ENCODE measurements at regions not wholly inside any gene's neighbourhood (a gene's known extent, or its start where the extent isn't known, plus 50 kb on each side); places are given as distances from the start of the nearest gene placed in this dataset.
"Not testable (repeated sequence)": the region's sequence is repeated elsewhere in the genome, so short reads cannot be mapped to it uniquely, and the experiment has no call there.

DNA sequence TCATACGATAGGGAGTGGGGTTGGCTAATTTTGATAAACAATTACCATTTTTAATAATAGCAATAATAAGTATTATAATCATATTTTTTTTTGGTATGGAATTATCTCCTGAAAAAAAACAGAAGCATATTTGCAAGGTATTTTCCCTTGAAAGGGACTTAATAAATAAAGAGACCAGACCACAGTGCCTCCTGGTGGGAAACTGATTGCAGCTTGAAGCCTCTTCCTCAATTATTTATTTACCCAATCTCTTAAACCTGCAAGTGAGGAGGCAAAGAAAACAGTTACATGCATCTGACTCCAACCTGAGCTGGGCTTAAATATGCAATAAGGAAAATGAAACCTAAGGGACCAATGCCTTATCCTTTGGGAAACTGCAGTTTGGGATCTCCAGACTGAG, 388.1 kb upstream of the ACO1 start:
- DNase-seq (ENCODE audit: low spot score), result no peak

DNA sequence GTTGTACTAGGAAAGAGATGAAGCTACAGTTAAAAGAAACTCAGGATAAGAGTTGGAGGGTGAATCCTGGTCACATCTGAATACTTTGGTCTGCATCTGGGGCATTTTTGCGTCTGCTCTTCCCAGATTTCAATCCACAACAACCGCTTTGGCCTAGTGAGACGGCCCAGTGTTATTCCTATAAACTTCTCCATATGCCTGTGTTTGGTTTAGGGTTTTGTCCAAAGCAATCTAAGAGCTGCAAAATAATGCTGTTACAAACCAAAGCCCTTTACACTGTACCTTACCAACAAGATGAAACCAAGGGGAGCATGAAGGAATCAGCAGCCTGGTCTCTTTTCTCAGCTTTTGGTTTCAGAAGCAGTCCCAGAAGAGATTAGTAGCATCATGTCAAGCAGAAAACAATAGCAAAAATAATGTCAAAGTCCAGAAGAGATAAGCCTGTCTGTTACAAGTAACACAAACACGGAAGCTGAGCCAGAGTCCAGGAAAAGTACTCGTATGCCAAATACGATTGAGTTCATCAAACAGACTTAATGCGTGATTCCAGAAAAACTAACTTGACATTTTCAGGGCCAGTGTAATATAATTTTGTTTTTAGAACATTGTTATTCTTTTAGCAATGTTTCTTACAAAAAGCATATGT, 379.9 kb upstream of the ACO1 start:
- DNase-seq (ENCODE audit: low spot score), result no peak

DNA sequence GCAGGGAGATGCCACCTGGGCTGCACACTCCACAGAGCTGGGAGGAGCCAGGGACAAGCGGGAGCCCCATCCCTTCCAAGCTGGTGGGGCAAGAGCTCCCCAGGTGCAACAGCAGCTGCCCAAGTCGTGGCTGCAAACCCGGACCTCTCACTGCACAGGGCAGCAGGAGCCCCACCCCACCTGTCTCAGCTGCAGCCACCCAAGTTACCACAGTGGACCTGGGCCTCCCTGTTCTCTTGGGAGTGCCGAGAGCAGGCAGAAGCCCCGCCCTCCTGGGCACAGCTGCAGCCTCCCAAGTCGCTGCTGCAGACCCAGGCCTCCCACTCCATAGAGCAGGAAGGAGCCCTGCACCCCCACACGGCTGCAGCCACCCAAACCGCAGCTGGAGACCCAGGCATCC, 374.1 kb upstream of the ACO1 start:
- DNase-seq (ENCODE audit: low spot score), result no peak

DNA sequence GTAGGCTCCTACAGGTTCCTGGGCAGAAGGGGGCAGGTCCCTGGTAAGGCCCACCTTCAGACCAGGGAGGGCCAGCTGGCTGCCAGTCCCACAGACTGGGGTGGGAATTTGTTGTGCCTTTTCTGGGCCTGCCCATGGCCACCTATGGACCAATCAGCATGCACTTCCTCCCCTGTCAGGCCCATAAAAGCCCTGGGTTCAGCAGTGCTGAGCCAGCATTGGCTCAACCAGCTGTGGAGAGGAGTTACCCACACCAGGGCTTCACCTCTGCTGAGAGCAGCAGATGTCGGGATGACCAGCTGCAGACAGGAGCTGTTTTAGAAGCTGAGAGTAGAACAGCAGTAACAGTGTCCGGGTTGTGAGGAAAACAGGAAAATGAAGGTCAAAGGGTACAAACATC, 373.4 kb upstream of the ACO1 start:
- DNase-seq (ENCODE audit: low spot score), result no peak

DNA sequence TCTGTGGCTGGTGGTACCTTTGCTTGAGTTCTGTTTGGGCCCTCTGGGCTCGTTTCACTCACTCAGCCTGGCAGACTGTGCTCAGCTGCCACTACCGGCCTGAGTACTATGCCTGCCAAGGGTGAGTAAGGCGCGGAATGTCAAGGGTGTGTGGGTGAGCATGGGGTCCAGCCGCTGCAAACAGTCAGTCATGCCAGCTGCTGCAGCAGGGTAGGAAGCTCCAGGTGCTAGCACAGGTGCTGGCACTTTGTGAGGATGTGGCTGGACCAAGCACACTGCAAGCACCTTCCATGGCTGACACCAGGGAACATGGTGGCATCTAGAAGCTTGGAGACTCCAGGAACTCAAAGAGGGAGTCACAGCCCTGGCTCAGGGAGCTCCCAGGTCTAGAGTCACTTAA, 368.6 kb upstream of the ACO1 start:
- DNase-seq (ENCODE audit: low spot score), result no peak

DNA sequence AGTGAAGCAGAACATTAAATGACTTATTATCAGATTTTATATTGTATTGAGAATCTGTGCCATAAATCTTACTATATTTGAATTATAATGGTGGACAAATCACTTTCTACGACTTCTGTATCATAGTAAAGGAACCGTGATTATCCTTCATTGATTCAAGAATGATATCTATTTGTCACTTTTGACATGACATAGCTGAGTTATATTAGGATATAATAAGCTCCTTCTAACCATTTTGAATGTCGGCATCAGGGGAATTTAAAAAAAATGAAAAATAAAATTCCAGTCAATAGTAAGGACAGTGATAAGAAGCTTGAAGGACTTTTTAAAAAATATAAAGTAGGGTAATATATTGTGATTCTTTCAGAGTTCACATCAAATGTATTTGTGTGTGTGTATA, 338.9 kb upstream of the ACO1 start:
- DNase-seq (ENCODE audit: low spot score), result no peak

DNA sequence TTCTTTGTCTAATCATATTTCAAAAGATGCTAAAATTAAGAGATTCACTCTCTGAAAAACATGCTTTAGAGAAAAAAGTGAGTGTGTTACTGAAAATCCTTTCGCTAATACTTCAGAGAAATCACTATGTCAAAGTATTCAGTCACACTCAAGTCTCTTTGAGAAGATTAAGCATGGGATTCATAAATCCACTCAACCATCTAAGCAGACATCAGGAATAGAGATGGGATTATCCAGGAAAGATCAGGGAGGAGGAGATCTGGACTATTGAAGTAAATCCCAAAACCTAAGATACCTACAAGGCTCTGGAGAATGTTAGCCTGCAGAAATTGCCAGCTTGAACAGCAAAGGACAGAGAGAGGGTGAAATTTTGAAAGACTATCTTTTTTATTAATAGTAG, 317.2 kb upstream of the ACO1 start:
- no peak for DNase-seq (ENCODE audit: low spot score)

DNA sequence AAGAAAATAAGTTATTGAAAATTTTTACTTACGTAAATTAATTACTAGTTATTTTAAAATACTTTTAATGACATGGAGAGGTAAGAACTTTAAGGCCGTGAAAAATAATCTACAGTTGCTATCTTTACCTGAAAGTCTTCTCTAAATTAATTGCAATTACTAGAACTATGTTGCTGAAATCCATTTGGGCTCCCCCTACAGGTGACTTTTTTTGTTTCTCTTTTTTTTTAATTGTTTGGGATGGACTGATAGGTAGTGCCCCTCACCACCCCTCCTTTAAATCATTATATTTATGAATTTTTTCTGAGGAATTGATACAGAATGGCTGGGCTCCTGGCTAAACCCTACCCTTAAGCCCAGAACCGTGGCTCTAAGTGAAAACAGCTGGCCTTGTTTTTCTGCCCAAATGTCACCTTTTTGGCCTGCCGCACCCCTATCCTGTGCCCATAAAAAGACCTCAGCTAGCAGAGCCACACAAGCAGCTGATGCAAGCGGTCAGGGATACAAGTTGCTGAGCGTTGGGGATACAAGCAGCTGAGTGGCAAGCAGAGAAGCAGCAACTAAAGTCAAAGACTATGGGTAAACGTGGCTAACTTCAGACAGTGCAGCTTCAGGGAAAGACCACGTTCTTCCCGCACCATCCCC, 315.2 kb upstream of the ACO1 start:
- DNase-seq (ENCODE audit: low spot score), result no peak

DNA sequence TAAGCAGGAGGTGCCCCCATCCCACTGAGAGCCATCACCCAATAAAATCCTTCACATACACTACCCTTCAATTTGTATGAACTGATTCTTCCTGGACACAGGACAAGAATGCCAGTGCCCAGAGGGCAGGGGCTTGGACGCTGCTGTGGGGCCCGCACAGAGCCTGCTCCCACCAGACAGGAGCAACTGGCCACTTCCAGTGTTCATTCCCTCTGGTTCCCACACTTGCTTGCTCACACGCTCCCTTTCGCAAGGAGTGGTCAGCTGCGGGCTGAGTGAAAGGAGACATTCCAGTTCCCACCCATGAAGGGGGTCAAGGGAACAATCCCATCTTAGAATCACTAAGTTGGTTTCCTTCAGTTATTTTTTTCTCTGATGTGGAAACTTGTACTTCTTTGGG, 314.5 kb upstream of the ACO1 start:
- no peak for DNase-seq (ENCODE audit: low spot score)

DNA sequence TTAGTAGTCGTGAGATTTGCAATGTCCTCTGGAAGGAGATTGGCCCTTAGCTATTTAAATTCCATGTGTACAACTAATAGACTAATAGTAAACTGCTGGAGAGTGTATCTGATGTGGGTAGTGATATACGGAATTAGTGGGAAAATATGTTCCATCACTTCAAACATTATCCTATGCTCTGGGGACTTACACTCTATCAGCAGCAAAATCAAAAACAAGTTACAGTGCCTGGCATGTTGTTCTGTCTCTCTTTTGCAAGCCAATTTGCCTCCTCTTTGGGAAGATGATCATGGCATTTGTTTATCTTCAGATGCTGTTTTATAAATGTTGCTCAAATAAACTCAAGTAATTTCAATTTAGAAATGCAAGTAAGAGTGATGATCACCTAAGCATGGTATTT, 311.9 kb upstream of the ACO1 start:
- no peak for DNase-seq (ENCODE audit: low spot score)

DNA sequence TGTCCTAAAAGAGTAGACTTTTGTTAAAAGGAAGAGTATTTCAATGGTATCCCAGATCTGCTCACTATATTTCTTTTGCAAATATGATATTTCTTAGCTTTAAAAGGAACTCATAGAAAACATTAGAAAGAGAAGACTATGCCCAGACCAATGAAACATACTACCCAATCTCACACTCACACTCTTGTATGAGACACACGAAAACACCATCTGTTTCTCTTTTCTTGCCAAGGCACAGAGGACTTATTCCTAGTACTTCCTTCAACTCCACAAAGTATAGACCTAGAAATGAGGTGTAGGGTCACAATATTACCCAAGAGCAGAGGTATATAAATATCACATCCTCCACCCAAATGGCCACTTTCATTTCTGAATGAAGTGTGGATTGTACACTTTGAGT, 292.4 kb upstream of the ACO1 start:
- DNase-seq (ENCODE audit: low spot score), result no peak

DNA sequence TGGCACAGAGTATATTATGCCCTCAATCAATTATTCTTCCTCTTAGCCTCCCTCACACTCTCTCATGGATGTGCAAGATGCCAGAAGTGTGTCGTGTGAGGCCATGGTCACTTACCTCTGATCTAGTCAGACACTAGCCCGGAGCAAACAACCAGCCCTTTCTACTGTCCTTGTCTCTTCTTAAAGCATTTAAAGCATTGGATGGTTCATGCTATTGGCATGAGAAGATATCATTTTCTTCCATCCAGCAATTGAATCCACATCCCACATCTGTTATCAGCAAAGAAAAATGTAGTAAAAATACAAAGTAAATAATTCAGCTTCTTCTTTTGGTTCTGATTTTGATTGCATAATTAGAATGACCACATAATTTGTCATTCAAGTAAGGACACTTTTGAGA, 267.2 kb upstream of the ACO1 start:
- DNase-seq (ENCODE audit: low spot score), result no peak

DNA sequence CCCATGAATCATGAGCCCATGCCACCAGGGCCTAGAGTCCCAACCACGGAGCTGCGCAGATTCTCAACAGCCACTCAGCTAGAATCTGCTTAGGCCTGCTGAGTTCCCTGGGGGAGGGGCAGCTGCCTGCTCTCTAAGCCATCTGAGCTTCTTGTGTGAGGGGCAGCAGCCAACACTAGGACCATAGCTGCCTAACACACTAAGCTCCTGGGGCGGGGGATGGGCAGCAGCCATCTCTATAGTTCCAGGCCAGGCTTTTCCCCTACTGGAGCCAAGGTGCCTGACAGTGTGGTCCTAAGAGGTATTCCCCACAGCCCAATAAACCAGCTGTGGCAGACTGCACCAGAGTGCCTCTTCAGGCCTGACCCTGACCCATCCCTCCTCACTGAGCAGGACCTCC, 255.9 kb upstream of the ACO1 start:
- no peak for DNase-seq (ENCODE audit: low spot score)

DNA sequence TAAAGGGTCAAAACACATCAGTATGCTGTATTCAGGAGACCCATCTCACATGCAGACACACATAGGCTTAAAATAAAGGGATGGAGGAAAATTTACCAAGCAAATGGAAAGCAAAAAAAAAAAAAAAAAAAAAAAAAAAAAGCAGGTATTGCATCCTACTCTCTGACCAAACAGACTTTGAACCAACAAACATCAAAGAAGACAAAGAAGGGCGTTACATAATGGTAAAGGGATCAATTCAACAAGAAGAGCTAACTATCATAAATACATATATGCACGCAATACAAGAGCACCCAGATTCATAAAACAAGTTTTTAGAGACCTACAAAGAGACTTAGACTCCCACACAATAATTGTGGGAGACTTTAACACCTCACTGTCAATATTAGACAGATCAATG, 253.7 kb upstream of the ACO1 start:
- DNase-seq (ENCODE audit: low spot score), result not testable (repeated sequence)

DNA sequence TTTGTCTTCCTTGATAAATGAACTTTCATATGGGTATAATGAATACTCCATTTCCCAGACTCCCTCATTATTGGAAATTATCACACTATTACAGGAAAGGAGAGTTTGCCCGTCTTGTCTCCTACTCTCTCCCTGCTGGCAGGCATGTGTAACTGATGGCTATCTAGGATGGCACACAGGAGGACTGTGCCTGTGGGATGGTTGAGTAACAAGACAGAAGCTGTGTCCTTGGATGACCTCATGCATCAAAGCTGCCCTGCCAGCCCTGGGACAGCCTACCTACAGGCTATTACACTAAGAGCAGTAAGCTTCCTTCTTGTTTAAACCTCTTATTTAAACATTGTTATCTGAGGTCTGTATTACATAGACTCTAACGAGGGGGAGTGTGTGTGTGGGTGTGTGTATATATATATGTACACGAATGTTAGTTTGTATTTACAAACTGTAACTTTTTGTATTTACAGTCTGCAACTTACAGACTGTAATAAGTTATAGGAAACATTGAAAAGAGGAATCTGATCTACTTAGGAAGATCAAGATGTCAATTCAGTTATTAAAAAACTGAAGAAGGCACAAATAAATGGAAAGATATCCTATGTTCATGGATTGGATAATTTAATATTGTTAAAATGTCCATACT, 247.6 kb upstream of the ACO1 start:
- no peak for DNase-seq (ENCODE audit: low spot score)

DNA sequence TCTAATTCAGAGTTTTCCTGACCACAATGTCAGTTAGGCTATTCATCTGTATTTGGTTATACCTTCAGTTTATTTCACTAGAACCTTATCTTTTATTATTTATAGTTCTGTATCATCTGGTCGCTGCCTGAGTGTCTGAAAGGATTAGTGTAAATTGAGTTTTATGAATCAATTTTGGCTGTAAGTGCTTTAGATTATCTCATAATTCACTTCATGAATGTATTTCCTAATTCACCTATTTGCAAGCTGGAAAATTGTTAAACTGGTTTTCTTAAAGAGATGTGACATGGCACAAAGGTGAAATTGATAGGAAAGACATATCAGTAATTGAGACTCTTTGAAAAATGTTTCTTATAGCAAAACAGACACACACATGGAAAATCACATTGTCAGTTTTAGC, 242.4 kb upstream of the ACO1 start:
- no peak for DNase-seq (ENCODE audit: low spot score)

DNA sequence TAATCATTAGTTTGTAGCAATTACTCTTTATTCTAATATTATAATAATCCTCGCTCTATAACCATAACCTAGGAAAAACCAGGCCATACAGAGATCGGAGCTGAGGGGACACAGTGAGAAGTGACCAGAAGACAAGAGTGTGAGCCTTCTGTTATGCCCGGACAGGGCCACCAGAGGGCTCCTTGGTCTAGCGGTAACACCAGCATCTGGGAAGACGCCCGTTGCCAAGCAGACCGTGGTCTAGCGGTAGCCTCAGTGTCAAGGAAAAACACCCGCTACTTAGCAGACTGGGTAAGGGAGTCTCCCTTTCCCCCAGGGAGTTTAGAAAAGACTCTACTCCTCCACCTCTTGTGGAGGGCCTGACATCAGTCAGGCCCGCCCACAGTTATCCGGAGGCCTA, 235.9 kb upstream of the ACO1 start:
- not testable (repeated sequence) for DNase-seq (ENCODE audit: low spot score)

DNA sequence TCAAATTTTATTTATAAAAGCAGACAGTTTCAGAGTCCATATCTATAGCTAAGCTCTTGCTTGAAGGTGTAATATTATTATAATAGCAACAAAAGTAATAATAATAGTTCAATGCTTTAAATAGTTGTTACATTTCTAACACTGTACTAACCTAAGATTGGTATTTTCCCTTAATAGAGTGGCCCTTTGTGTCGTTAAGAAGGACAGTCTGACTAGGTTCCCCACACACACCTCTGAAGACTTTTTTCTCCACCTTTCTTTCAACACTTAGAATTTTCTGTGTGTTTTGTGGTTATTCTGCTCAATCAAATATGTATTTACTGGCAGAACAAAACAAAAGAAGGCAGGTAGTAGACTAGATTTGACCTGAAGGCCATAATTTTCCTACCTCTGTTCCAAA, 223.2 kb upstream of the ACO1 start:
- DNase-seq (ENCODE audit: low spot score), result no peak

DNA sequence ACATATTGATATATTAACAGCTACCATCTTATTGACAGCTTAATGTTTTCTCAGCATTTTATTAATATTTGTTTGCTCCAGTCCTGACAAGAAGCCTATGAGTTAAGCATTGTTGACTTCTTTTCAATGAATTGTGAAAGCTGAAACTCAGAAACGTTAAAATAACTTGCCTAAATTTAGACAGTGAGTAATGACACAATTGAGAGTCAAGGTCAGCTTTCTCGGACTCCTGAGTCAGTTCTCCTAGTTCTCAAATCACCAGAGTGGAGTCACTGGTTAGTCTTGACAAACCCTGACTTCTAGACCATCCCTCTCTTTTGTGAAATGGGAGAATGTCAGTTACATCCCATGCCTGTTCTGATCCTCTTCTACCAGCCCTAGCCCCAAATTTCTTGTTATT, 222.7 kb upstream of the ACO1 start:
- DNase-seq (ENCODE audit: low spot score), result no peak

DNA sequence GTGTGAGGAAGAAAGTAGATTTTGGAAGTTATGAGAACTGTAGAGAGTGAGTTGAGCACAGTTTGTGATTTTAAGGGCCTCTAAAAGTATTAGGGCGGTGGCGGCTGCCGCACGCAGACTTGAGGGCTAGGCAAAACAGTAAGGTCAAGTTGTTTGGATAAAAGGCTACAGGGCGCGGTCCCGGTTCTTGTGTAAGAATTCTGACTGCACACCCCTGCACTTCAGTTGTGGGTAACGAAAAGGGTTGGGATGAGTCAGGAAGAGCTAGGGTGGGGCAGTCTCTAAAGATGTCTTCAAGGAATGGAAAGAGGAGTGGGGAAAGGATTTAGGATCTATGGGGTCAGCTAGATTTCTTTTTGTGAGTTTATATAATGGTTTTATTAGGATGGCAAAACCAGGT, 218.1 kb upstream of the ACO1 start:
- DNase-seq (ENCODE audit: low spot score), result not testable (repeated sequence)

DNA sequence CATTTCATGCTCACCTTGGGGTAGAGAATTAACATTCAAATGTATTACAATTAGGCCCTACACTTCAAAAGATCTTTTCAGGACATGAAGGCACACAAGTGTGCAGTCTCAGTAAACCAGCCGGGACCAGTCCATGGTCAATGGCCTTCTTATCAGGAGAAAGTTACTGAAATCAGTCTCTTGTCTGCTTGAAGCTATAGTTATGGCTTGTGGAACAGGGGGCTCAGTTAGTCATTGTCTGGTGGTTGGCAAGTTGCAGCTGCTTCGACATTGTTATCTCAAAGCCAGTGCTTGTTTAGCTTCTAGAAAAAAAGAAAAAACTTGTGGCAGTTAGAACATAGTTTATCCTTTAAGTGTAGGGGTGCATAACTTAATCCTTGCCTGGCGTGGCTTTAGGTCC, 213.1 kb upstream of the ACO1 start:
- no peak for DNase-seq (ENCODE audit: low spot score)

DNA sequence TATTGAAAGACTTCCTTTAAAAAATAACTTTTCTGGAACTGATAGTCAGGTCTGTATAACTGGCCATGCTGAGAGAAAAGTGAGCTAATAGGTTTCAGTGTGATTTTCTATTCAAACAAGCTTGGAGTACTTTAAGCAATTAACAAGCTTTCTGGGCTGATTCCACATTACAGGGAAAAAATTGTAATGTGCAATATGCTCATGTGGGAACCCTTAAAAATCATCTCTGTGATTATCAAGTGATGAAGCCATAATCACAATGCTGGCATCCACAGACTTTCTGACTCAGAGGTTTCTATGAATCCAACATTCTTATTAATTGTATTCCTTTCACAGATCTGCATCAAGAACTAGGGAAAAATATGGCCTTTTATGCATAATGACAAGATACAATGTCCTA, 212.2 kb upstream of the ACO1 start:
- DNase-seq (ENCODE audit: low spot score), result no peak

DNA sequence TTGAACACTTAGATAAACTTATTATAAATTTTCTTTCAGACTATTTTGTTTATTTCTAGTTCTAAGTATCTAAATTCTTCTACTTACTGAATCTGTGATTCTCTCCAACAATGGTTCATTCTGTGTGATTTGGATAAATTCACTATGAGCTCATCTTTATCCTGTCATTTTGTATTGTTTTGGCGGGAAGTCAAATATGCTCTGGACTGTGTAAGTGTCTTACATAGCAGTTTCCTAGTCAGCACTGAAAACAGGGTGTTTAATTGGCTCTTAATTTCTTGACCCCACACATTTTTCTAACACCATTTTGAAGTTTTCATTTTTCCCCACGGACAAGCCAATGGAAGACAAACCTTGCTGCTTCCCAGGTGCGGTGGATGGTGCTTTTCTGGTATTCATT, 207.0 kb upstream of the ACO1 start:
- no peak for DNase-seq (ENCODE audit: low spot score)

DNA sequence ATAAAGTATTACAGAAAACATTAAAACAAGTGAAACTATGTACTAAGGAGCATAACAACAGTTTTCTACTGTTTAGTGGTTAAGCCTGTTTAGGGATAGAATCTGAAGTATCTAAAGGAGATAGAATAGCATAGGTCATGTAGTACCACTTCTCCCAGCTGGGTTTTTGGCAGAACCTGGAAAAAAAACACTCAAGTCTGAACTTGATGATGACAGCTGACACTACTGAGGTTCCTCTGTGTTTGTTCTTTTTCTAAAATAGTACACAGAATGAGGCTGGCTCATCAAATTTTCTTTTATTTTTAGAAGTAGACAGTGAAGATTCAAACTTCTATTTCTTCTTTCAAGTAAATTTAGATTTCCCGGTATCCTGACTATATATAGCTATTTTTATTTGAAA, 203.8 kb upstream of the ACO1 start:
- no peak for DNase-seq (ENCODE audit: low spot score)
